HG03342 (cell line): ENCODE measurements at regions not wholly inside any gene's neighbourhood (a gene's known extent, or its start where the extent isn't known, plus 50 kb on each side); places are given as distances from the start of the nearest gene placed in this dataset.

ENCODE experiments used
- ATAC-seq: cut with Tn5 transposase; IDR thresholded peaks from one replicate; pipeline ENCODE4 v1.9.1; 2021; ENCODE audit warnings: mild to moderate bottlenecking, moderate library complexity; ENCODE audit not compliant: unreplicated experiment

DNA sequence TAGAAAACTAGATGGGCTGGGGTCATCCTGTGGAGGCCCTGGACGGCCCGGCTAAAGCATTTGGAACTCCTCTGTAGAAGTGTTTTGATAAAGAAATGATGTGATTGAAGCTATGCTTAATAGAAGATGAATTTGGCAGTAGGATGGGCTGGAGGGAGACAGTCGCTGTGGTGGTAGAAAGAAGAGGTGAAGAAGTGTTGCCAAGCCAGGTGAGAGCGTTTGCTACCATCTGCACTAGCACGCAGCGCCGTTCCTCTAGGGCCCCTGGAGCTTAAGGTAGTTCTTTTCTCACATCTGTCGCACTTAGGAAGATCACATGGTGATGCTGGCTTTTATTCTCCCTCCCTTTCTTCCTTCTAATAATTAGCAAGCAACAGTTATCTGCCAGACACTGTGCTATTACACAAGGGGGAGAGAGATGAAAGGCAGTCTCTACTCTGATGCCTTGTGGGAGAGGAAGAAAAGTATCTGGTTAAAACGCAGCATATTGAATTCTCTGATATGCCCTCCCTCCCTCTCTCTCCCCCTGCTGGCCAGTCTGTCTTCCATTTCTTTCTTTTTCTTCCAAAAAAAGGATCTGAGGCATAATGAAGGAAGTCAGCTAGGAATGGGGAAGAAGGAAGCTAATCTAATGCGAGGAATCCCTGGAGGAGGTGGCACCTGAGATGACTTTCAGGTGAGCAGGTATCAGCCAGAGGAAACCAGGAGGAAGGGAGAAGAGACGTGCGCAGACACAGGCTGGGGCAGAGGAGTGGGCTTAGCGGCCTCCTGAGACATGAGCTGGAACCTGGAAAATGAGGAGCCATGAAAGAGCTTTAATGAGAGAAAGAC, 162.3 kb upstream of the KLF14 start:
- no peak for ATAC-seq

DNA sequence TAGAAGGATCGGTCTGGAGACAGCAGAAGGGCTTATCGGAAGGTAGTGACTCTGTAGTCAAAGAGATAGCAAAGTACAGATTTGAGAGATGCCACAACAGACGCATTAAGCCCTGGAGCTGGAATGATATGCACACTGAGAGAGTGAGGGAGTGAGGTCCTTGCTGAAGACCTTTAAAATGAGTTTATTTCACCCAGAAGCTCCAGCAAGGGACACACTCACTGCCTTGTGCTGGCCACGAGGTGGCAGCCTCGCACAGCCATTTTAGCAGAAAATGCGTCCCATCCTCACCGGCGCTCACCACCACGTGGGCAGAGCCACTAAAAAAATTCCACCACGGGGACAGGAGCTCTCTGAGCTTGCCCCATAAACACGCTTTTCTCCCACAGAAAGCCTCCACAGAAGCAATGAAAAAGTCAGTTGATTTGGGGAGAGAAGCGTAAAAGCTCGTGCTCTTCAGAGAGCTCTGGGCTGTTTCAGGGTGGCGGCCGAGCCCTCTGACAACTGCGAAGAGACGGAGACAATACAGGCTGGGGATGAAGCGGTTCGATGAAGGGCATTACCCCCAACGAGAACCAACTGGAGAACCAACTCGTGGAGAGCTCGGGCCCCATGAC, 163.0 kb upstream of the KLF14 start:
- peak; percentile 52 for ATAC-seq

DNA sequence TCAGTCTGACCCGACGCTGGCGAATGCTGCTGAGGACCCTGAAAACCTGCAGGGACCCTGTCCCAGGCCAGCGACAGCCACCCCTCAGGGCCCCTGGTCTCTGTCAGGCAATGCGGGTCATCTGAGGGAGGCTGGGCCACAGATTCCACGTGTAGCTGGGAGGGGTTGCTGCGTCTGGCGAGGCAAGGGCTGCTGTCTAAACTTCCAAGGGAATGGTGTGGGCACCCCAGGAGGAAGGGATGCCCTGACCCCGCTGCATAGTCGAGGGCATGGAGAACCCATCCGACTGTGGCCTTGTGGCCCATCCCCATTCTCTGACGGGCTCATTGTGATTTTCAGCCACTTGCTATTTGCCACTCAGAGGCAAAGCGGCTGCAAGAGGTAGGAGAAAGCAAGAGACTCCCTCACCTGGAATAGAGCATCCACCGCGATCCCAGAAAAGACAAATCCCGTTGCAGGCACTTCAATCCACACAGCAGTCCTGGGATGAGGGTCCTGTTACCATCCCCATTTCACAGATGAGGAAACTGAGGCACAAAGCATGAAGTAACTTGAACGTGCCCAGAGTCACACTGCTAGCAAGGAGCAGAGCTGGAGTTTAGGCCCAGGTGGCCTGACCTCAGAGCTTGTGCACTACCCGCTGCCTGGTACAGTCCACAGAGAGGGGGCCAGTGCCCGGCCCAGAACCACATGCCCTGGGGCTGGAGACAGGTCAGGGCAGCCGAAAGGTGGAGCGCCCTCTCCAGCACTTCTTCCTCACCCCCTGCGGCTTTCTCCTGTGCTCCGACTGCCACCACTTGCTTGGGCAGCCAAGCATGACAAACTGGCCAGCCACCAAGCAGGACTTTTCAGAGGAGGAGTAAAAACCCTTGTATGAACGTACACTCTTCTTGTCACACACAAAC, 163.8 kb upstream of the KLF14 start:
- ATAC-seq = no peak

DNA sequence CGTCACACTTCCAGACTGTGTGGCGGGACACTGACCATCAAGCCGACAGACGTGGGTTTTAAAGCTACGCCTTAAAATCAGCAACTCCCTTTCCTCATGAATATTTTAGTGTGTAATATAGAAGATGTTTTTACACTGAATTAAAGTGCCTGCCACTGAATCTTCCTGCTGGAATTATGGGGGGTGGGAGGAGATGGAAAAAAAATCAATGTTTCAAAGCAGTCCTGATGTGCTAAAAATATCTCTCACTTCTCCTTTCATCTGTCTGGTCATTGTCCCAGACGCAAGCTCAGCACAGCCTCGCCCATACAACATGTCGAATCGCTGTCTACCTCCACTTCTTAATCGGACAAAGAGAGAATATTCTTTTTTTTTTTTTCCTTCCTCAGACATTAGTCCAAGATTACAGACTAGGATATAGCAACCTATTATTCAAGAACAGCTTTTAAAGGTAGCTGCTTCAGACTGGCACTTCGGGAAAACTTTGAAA, 165.1 kb upstream of the KLF14 start:
- ATAC-seq = no peak

DNA sequence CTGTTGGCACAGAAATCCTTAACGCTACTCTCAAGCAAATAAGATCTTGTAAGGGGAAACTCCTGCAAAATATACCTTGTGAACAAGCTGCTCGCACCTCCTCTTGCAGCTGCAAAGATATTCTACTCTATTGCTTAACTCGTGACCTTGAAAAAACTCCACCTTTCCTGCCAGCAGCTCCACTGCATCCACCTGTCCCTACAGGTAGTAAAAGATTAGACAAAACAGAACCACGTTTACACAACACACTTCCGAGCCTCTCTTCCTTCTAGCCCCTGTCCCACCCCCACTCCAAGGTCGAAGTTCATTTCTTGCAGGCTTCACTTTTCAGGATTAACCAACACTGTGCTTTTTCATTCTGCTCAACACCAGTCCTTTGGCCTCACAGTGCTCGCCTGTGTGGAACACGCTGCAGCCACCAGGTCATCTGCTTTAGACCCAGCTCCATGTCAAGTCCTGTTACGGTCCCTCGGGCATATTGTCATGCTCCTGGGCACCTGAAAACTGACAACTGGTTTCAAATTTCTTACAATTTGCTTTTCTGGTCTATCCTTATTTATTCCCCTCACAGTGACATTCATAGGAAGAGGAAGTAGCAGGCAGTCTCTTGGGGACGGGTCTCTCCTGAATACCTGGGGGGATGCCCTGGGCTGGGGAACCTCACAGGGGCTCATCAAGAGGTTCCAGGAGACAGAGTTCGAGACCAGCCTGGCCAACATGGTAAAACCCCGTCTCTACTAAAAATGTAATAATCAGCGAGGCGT, 165.8 kb upstream of the KLF14 start:
- ATAC-seq = no peak

DNA sequence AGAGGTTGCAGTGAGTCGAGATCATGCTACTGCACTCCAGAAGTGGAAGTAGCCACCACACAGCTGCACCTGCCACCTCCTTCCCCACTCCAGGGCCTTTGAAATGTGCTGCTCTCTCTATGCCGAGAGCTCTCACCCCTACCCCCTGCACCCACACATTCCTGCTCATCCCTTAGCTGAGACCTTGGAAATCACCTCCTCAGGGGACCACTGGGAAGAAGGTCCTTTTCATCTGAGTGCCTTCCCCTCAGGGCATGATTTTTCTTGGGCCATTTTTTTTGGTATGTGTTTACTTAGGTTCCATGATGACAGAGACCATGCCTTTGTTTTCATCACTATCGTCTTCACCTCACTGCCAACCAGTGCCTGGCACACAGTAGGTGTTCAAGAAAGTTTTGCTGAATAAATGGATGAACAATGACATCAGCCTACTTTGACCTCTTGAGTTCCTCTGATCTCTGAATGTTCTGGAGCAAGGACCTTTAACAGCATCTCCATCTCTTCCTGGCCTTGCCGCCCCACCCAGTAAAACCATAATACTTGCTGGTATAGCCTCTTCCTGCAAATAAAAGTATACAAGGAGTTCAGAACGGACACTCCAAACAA, 166.6 kb upstream of the KLF14 start:
- ATAC-seq = no peak

DNA sequence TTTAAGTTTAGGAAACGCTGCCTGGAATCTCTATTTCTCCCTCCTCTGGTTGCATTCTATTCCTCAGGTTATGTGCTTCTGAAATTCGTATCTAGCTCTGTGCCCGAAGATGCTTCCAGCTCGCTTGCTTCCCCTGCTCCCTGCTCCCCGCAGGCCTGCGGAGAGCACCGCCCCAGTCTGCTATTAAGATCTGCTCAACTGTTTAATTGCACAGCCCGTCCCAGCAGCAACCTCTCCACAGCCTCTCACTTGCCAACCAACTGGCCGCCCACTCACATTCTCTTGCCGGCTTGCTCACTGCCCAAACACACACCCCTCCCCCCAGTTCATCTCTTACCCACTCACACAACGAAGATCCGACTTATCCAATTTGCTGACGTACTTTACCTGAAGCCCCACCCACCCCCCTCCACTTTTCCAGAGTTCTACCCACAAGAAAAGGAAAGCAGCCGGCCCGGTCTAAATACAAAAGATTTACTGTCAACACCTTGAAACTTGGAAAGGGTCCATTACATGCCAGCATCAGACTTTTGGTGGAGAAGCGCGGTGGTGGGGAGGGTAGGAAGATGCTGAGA, 167.3 kb upstream of the KLF14 start:
- ATAC-seq = no peak

DNA sequence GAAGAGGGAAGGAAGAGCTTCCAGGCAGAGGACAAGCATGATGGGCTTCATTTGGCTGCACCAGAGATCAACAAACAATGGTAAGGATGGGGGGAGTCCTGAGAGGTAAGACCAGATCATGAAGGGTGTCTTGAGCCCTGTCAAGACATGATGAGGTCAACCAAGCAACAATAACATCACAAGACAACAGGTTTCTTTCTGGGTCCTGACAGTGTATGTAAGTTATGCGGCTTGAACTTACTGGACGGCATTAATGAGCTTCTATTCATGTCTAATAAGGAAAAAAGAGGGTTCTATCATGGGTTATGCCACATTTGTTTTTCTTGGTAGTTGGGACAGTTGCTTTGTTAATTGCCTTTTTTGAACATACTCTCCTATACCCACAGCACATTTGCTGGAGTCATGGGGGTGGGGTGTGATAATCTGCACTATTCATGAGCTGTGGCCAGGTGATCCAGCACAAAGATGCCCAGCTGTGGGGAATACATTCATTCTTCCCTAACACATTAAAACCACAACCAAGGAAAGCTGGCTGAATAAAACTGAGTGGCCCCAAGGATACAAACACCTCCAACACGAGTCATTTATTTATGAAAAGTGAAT, 168.8 kb upstream of the KLF14 start:
- ATAC-seq = no peak

DNA sequence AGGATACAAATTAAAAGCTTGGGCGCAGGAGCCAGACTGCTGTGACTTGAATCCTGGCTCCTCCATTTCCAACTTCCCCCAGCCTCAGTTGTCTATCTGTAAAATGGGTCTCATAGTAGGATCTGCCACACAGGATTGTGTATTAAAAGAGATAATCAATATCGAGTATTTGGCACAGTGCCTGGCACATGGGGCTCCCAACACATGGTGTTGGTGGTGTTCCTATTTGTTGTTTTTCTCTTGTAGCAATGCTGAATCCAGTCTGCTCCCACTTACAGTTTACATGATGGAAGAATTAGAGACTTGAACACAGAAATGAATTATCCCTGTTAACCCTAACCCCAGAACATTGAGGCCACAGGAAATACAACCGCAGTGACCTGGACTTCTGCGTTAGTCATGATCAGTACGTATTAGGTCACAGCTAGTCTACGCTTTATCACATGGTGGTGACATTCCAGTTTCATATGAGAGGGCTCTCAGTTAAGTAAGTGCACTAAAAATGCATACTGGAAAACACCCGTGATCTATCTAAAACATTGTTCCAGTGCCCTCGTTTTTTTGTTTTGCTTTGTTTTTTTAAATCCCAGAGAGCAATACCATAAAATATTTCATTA, 169.5 kb upstream of the KLF14 start:
- ATAC-seq = no peak

DNA sequence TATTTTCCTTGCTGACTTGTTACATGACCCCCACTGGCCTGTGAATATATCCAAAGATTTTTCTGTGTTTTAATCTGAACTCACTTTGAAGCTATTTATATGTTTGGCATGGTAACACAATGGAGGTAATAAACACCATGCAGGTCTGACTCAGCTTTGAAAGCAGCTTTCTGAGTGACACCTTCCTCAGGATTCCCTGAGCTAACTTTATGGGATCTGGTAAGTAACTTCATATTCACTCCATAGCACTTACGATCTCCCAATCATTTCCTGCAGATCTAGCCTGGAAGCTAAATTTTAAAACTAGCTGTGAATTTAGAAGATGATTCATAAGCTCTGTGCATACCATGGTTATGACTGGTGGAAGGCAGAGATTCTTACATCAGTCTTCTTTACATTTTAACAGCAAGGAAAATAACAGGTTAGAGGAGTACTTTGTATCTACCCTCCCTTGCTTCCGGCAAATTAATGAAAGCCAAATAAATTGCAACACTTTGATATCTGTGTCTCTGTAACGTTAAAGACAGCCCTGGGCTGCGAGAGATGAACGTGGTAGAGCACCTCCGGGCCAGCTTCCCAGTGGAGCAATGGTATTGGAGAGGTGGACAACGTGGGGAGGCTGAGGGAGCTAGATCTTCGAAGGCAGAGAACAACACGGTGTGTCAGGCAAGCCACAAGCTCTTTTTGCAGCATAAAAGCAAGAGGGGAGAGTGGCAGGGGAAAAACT, 170.2 kb upstream of the KLF14 start:
- no peak for ATAC-seq

DNA sequence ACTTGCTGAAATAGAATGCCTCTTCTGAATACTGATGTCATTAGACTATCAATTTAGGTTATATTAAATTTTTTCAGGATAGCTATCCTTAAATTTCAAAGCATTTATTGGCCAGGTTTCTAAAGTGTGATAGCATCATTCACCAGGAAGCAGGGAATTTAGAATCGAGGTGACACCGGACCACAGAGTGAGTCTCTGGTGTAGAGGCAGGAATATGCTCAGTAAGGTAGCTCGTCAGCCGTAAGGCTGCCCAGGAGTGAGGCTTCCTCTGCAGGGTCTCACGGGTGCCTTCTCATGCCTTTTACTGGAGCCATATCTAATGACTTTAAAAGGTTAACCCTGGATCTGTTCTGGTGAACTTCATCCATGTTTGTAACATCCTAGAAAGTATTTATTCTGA, 170.8 kb upstream of the KLF14 start:
- ATAC-seq = no peak

DNA sequence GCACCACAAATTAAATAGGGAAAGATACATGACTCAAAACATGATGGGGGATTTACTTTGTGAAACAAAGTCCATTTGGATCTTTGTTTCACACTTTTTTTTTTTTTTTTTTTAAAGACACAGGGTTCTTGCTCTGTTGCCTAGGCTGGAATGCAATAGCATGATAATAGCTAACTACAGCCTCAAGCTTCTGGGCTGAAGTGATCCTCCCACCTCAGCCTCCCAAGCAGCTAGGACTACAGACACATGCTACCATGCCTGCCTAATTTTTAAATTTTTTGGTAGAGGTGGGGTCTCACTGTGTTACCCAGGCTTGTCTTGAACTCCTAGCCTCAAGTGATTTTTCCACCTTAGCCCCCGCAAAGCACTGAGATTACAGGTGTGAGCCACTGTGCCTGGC, 172.6 kb upstream of the KLF14 start:
- ATAC-seq = no peak

DNA sequence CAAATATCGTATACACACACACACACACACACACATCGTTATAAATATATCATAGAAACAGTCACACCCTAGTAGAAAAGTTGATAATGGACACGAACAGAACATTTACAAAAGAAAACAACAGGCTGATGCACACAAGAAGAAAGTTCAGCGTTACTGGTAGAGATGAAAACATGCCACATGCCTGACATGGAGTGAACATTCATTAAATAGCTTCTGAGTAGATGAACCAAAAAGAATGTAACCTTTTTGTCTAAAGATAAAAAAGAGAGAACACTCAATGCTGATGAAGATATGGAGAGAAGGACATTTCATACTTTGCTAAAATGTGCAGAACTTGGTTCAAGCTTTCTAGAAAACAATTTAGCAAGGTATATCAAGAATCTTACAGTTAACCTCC, 173.4 kb upstream of the KLF14 start:
- no peak for ATAC-seq

DNA sequence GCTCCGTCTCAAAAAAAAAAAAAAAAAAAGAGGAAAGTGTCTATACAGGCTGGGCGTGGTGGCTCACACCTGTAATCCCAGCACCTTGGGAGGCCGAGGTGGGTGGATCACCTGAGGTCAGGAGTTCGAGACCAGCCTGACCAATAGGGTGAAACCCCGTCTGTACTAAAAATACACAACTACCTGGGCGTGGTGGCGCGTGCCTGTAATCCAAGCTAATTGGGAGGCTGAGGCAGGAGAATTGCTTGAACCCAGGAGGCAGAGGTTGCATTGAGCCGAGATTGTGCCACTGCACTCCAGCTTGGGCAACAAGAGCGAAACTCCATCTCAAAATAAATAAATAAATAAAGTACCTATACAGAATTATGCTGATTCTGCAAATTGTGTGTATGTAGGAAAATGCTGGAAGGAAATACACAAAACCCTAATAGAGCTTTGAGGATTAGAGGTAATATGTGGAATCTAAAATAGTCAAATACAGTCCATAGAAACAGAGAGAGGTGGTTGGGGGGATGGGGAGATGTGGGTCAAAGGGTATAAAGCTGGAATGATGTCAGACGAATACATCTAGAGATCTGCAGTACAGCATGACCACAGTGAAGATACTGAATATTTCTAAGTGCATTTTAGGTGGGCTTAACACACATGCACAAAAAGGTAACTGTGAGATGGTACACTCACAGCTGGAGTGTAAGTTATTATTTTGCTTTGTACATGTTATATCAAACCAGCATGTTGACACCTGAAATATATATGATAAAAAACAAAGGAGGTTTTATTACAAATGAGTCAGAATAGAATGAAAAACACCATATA, 174.5 kb upstream of the KLF14 start:
- no peak for ATAC-seq

DNA sequence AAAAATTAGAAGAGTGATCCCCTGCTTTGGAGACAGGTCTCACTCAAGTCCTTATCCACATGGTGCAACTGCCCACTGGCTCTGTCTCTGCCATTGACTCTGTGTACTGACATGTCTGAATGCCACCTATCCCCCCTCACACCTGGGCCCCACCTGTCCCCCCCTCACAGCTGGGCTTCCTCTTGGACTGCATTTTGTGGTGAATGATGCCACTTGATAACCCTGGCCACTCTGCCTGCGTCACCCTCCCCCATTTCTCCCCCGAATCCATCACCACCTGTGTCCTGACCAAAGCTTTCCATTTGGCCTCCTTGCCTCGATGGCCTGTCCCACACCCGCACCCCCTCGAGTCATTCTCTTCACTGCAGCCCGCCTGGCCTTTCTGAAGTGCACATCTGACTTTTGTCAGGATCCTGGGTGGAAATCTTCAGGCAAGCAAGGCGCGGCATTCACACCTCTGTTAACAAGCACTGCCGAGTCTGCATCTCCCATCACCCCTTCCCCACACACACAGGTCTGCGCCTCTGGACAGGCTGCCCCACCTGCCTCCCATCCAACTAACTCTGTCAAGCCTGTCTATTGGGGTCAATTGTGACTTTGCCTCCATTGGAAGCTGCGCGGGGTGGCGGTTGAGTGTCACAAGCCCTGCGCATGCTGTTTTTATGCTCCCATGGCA, 175.3 kb upstream of the KLF14 start:
- ATAC-seq = no peak

DNA sequence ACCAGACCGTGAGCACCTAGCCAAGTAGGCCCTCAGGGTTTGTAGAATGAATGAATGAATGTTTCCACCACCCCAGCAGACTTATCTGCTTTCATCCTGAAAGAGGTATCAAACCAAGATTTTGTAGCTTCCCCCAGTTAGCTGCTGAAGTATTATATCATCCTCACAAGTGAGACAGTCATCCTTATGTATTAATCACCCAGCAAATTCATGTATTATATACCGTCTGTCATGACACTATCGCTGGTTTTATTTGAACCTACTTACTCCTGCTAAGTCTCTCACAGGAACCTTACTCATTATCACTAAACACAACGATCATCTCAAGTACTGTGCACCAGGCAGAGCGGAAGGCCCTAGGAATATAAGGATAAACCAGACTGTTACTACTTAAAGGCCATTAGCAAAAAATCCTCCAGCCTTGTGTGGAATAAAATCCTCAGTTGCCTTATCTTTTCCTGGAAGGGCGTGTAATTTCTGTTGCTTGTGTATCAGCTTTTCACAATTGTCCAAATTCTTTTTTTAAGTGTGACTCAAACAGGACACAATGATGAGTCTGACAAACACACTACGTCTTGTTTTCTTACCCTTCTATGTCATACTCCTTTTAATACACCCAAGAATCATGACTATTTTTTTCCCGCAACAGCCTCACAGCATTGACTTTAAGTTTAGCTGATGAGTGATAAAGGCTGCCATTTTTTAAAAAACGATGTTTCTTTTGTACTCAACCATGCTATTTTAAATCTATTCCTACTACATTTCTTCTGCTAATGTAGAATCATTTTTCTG, 176.1 kb upstream of the KLF14 start:
- no peak for ATAC-seq
